Duodenal mucosa (tissue), 2 donors: ENCODE measurements at regions not wholly inside any gene's neighbourhood (a gene's known extent, or its start where the extent isn't known, plus 50 kb on each side); places are given as distances from the start of the nearest gene placed in this dataset.

Source experiments
- H3K27ac ChIP-seq: one replicate; pipeline ENCODE4 v1.7.0; 2013; ENCODE audit warnings: low read depth, low read length
- H3K27me3 ChIP-seq, 2 donors: one replicate each; pipeline ENCODE4 v1.7.0; 2013; ENCODE audit warnings: low read length in 2 of 2, control low read depth in 1 of 2; ENCODE audit not compliant: insufficient read depth in 2 of 2, control insufficient read depth in 1 of 2
- H3K36me3 ChIP-seq, 2 donors: one replicate each; pipeline ENCODE4 v1.7.0; 2013; ENCODE audit warnings: low read length in 2 of 2, control low read depth in 1 of 2; ENCODE audit not compliant: insufficient read depth in 2 of 2, control insufficient read depth in 1 of 2
- H3K4me1 ChIP-seq, 2 donors: one replicate each; pipeline ENCODE4 v1.7.0; 2013; ENCODE audit warnings: low read length in 2 of 2, control low read depth in 1 of 2; ENCODE audit not compliant: insufficient read depth in 2 of 2, control insufficient read depth in 1 of 2
- H3K4me3 ChIP-seq, 2 donors: one replicate each; pipeline ENCODE4 v1.7.0; 2013; ENCODE audit warnings: low read length in 2 of 2, low read depth in 1 of 2
- H3K9ac ChIP-seq, 2 donors: one replicate each; pipeline ENCODE4 v1.7.0; 2013; ENCODE audit warnings: low read length in 2 of 2, low read depth in 1 of 2
- H3K9me3 ChIP-seq, 2 donors: one replicate each; pipeline ENCODE4 v1.7.0; 2013; ENCODE audit warnings: low read length in 2 of 2, control low read depth in 1 of 2; ENCODE audit not compliant: control insufficient read depth in 1 of 2

- no peaks in the 10 kb centered on the region for H3K27me3 ChIP-seq
Observed at GRCh38 chr4:188867796-188868195, 728.6 kb downstream of the TRIML1 start.

DNA sequence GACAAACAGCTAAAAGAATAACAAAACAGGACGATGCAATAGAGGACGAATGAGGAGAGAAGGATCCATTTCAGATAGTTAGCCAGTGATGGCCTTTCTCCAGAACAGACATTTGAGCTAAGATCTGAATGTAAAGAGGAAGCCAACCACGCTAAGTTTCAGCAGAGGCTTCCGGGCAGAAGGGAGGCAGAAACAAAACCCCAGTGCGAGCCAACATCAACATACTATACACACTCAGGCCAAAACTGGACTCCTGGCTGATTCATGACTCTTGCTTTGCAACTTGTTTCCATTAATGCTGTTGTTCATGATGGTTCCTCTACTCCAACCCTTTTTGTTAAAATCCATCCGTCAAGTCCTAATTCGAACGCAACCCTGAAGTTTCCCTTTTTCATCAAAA lies 730.3 kb downstream of the TRIML1 start:
- H3K4me1 ChIP-seq = no peaks in the 10 kb centered on the region

More at GRCh38 chr4:188867796-188868195, 728.6 kb downstream of the TRIML1 start:
- no peaks in the 10 kb centered on the region for H3K36me3 ChIP-seq
- no peak overlapping the region for H3K4me3 ChIP-seq
- H3K9ac ChIP-seq = no peak overlapping the region
- no peaks in the 10 kb centered on the region for H3K4me1 ChIP-seq
- no peaks in the 10 kb centered on the region for H3K9me3 ChIP-seq
- H3K27ac ChIP-seq = no peak overlapping the region

DNA sequence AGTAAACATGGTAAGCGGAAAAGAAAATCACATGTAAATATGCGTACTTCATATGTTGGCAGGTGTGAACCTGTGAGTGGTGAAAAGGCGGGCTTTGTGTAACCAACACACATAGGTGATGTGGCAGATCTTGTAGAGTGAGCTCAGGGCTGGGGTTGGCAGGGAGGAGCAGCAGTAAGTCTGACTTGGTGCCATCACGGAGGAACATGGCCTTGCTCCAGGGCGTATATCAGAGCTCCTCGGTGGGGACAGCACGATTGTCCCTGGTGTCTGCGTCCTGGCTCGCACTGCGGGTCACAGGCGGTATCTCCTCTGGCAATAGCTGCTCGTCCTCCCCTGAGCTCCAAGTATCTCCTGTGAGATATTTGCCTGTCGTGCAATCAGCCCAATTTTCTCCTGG lies 733.6 kb downstream of the TRIML1 start:
- no peak overlapping the region for H3K27ac ChIP-seq
- H3K36me3 ChIP-seq = no peaks in the 10 kb centered on the region
- no peaks in the 10 kb centered on the region for H3K27me3 ChIP-seq
- no peak overlapping the region for H3K4me3 ChIP-seq
- no peaks in the 10 kb centered on the region for H3K9me3 ChIP-seq
- H3K4me1 ChIP-seq = no peaks in the 10 kb centered on the region
- no peak overlapping the region for H3K9ac ChIP-seq

More for the DNA sequence above, 730.3 kb downstream of the TRIML1 start:
- Histone ChIP-seq H3K4me3 (no peak overlapping the region), H3K27me3 (no peaks in the 10 kb centered on the region), H3K9ac (no peak overlapping the region), H3K36me3 (no peaks in the 10 kb centered on the region), H3K27ac (no peak overlapping the region), H3K9me3 (no peaks in the 10 kb centered on the region)

DNA sequence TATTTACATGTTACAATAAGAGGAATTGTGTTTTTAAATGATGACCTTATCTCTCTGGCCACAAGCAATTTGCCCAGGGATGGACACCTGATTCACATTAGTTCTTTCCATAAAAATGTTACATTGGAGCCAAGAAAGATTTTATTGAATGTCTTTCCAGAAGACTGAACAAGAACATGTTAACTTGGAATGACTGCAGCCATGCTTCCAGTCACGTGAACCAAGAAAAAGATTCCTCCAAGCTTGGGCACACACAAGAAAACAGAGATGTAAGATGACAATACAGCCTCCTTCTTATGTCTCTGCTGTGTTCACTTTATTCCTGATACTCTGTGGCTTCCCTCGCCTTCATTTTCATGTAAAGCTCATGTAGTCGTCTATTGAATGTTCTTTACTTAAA lies 737.6 kb downstream of the TRIML1 start:
- H3K4me3 ChIP-seq = no peak overlapping the region
- H3K9ac ChIP-seq = no peak overlapping the region
- no peaks in the 10 kb centered on the region for H3K9me3 ChIP-seq
- no peaks in the 10 kb centered on the region for H3K4me1 ChIP-seq
- no peaks in the 10 kb centered on the region for H3K36me3 ChIP-seq
- H3K27ac ChIP-seq = no peak overlapping the region
- H3K27me3 ChIP-seq = no peaks in the 10 kb centered on the region

DNA sequence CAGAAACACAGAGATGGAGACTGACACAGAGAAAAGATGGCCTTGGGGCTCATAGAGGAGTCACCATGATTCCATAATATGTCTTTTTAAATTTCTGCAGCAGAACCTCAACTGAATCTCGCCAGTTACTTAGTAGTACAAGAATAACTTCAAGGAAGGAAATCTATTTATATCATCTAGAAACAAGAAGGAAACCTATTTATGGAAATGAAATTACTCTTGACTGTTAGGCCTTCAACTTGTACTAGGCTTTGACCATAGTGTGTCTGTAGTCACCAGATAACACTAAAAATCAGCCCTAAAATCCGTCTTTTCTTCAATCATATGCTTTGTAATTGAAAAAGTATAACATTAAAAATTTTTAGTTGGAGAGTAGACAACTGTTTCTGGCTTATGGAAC lies 740.4 kb downstream of the TRIML1 start:
- Histone ChIP-seq H3K4me1 (no peaks in the 10 kb centered on the region), H3K36me3 (no peaks in the 10 kb centered on the region), H3K27me3 (no peaks in the 10 kb centered on the region), H3K27ac (no peak overlapping the region), H3K9me3 (no peaks in the 10 kb centered on the region), H3K4me3 (no peak overlapping the region), H3K9ac (no peak overlapping the region)

DNA sequence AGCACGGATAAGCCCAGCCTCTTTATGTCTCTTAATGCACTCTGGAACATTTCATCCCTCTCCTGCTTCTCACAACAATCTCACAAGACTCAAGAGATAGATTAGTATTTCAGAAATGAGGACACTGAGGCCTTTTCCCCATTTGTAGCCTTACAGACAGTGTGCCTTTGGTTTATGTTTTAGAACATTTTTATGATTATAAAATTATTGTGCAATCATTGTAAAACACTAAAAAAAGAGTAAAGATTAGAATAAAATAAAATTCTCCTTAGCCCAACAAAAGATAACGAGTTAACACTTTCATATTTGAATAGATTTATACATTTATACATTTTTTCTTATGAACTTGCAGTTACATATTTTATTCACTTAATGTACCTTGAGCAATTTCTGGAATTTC lies 748.7 kb downstream of the TRIML1 start:
- Histone ChIP-seq H3K27ac (no peak overlapping the region), H3K27me3 (no peaks in the 10 kb centered on the region), H3K36me3 (no peaks in the 10 kb centered on the region), H3K9ac (no peak overlapping the region), H3K4me3 (no peak overlapping the region), H3K9me3 (no peaks in the 10 kb centered on the region), H3K4me1 (no peaks in the 10 kb centered on the region)

DNA sequence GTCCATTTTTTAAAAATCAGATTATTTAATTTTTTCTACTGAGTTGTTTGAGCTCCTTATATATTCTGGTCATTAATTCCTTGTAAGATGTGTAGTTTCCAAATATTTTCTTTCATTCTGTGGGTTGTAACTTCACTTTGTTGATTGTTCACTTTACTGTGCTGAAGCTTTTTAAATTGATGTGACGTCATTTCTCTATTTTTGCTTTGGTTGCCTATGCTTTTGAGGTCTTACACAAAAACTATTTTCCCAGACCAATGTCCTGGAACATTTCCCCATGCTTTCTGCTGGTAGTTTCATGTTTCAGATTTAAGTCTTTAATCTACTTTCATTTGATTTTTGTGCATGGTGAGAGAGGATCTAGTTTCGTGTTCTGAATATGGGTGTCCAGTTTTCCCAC lies 753.6 kb downstream of the TRIML1 start:
- no peaks in the 10 kb centered on the region for H3K27me3 ChIP-seq
- H3K9ac ChIP-seq = no peak overlapping the region
- no peaks in the 10 kb centered on the region for H3K4me1 ChIP-seq
- H3K36me3 ChIP-seq = no peaks in the 10 kb centered on the region
- no peaks in the 10 kb centered on the region for H3K9me3 ChIP-seq
- H3K4me3 ChIP-seq = no peak overlapping the region
- H3K27ac ChIP-seq = no peak overlapping the region

- Histone ChIP-seq H3K9ac (no peak overlapping the region), H3K27ac (no peak overlapping the region), H3K4me3 (no peak overlapping the region), H3K4me1 (no peaks in the 10 kb centered on the region), H3K9me3 (no peaks in the 10 kb centered on the region), H3K36me3 (no peaks in the 10 kb centered on the region), H3K27me3 (no peaks in the 10 kb centered on the region)
Observed at GRCh38 chr4:188903986-188904385, 764.7 kb downstream of the TRIML1 start.

GRCh38 chr4:188904617-188905016 lies 765.4 kb downstream of the TRIML1 start:
- Histone ChIP-seq H3K36me3 (no peaks in the 10 kb centered on the region), H3K27me3 (no peaks in the 10 kb centered on the region), H3K4me1 (no peaks in the 10 kb centered on the region), H3K9ac (no peak overlapping the region), H3K27ac (no peak overlapping the region), H3K4me3 (no peak overlapping the region), H3K9me3 (no peaks in the 10 kb centered on the region)

DNA sequence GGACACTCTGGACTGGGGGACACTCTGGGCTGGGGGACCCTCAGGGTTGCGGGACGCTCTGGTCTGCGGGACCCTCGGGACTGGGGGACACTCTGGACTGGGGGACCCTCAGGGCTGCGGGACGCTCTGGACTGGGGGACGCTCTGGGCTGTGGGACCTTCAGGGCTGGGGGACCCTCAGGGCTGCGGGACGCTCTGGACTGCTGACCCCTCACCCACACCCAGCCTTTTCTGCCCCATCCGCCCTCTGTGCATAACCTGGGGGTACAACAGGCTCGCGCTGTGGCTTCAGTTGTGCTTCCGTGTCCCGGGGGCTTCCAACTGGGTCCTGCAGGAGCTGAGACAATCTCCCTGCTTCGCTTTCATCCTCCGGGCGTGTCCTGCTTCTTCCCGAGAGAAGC lies 766.0 kb downstream of the TRIML1 start:
- no peaks in the 10 kb centered on the region for H3K9me3 ChIP-seq
- no peak overlapping the region for H3K27ac ChIP-seq
- H3K36me3 ChIP-seq = no peaks in the 10 kb centered on the region
- H3K4me1 ChIP-seq = no peaks in the 10 kb centered on the region
- no peak overlapping the region for H3K4me3 ChIP-seq
- no peak overlapping the region for H3K9ac ChIP-seq
- no peaks in the 10 kb centered on the region for H3K27me3 ChIP-seq

DNA sequence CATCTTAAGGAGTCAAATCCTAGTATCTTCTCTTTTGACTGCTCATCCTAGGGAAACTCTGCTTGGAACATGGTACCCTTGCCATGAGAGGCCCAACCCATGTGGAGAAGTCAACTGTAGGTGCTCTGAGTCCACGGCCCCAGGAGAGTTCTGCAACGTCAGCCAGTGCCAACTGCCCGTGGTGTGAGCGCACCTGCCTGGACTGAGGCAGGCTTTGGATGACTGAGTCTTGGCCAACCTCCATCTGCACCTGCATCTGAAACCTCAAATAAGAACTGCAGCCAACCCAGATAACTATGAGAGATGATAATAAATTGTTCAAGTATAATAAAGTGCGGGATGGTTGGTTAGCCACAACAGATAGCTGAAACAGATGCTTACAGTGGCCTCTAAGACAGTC lies 772.0 kb downstream of the TRIML1 start:
- no peak overlapping the region for H3K9ac ChIP-seq
- H3K4me1 ChIP-seq = no peaks in the 10 kb centered on the region
- H3K9me3 ChIP-seq = no peaks in the 10 kb centered on the region
- H3K4me3 ChIP-seq = no peak overlapping the region
- no peaks in the 10 kb centered on the region for H3K36me3 ChIP-seq
- H3K27ac ChIP-seq = no peak overlapping the region
- H3K27me3 ChIP-seq = no peaks in the 10 kb centered on the region
